ENCODE measurements at regions not wholly inside any gene's neighbourhood (a gene's known extent, or its start where the extent isn't known, plus 50 kb on each side); places are given as distances from the start of the nearest gene placed in this dataset.

GRCh38 chr13:107104631-107105030 lies 536.7 kb upstream of the ARGLU1 start:
- no peak for DNase-seq (ENCODE audit: extremely low read depth in 1 of 4, low spot score in 3 of 4)
- Histone ChIP-seq H3K9ac (ENCODE audit: insufficient read depth in 1 of 2, low read depth in 2 of 2, low read length in 2 of 2) (no peak overlapping the region), H3K79me2 (ENCODE audit: control insufficient read depth, insufficient read depth, low read length) (no peaks in the 10 kb centered on the region), H3K4me3 (no peak overlapping the region), H4K20me1 (replicated peaks; ENCODE audit: control insufficient read depth, insufficient read depth, low read length) (no peaks in the 10 kb centered on the region), H3K27ac (ENCODE audit: extremely low read depth, low read depth, low read length) (no peak overlapping the region), H3K9me1 (ENCODE audit: control insufficient read depth, insufficient read depth, low read length) (no peaks in the 10 kb centered on the region), H2AFZ (ENCODE audit: low read depth, low read length) (no peak overlapping the region), H3K4me1 (replicated peaks in 1 of 2; ENCODE audit: control insufficient read depth in 2 of 2, insufficient read depth in 2 of 2, low read length in 2 of 2) (no peaks in the 10 kb centered on the region), H3K27me3 (ENCODE audit: control insufficient read depth in 2 of 2, insufficient read depth in 2 of 2, low read length in 2 of 2) (no peaks in the 10 kb centered on the region), H3K4me2 (ENCODE audit: insufficient read depth, low read length) (no peak overlapping the region), H3K36me3 (ENCODE audit: control insufficient read depth, insufficient read depth, low read length) (no peaks in the 10 kb centered on the region), H3K9me3 (replicated peaks; ENCODE audit: control insufficient read depth, insufficient read depth, low read depth, low read length) (no peaks in the 10 kb centered on the region)
- no peak for FAIRE-seq
- ChIA-PET POLR2A (no interaction called here), CTCF (ENCODE audit: low intra/inter-chr PET ratio) (no interaction called here)
- no TSS peak for BruUV-seq (replicated peaks)
- WGBS (ENCODE audit: insufficient coverage, low coverage, missing lambda C conversion rate) = 4% methylated on average over 2 of the region's 2 CpGs
- in situ Hi-C loops (cut with MboI) = no loop called here
- ATAC-seq = no peak
- TF ChIP-seq ZNF57 (CRISPR knock-in tag; IDR thresholded peaks at IDR 0.05) (no peak), ADNP (tag; IDR thresholded peaks at IDR 0.05) (no peak), THAP12 (CRISPR knock-in tag; IDR thresholded peaks at IDR 0.05) (no peak), U2AF1 (optimal IDR thresholded peaks at IDR 0.05; ENCODE audit: low read depth, low read length) (no peak), ZBTB5 (IDR thresholded peaks at IDR 0.05) (no peak), CBFB (CRISPR knock-in tag; IDR thresholded peaks at IDR 0.05) (no peak), TRIM25 (IDR thresholded peaks at IDR 0.05; ENCODE audit: borderline replicate concordance) (no peak), STAT5B (CRISPR knock-in tag; IDR thresholded peaks at IDR 0.05) (no peak), CXXC5 (CRISPR knock-in tag; IDR thresholded peaks at IDR 0.05) (no peak), FOXJ2 (tag; IDR thresholded peaks at IDR 0.05) (no peak), TEAD2 (tag; IDR thresholded peaks at IDR 0.05) (no peak), ZMIZ1 (IDR thresholded peaks at IDR 0.05; ENCODE audit: low read depth in 2 of 2, low read length in 2 of 2) (no peak), ZNF408 (CRISPR knock-in tag; IDR thresholded peaks at IDR 0.05; ENCODE audit: low read depth) (no peak)
- intact Hi-C loops (cut with micrococcal nuclease) = no loop called here

Data from K562 (cell line).